Keratinocyte (primary cell): ENCODE measurements at regions not wholly inside any gene's neighbourhood (a gene's known extent, or its start where the extent isn't known, plus 50 kb on each side); places are given as distances from the start of the nearest gene placed in this dataset.

ENCODE experiments used
- DNase-seq: peaks from one replicate; pipeline ENCODE4 v3.0.0-alpha.2; 2011; ENCODE audit warnings: low read depth, missing footprints, low spot score
- FAIRE-seq: peaks from 2 replicates; lab custom pipeline; 2011; peaks lifted over from hg19 to GRCh38; lab: Jason Lieb, UNC
- H2AFZ ChIP-seq: 2 replicates; pipeline ENCODE4 v1.6.0; 2012; ENCODE audit warnings: low read length, control low read depth, inconsistent platforms; ENCODE audit not compliant: control insufficient read depth
- H3K27ac ChIP-seq: 2 replicates; pipeline ENCODE4 v1.5.1; 2011; ENCODE audit warnings: low read length; ENCODE audit not compliant: control insufficient read depth, insufficient read depth
- H3K27me3 ChIP-seq: 3 replicates; pipeline ENCODE4 v1.6.0; 2011; ENCODE audit warnings: low read length; ENCODE audit not compliant: control insufficient read depth, insufficient read depth; ENCODE audit errors: extremely low read depth
- H3K36me3 ChIP-seq, 2 experiments: 2 replicates in 1 of 2; 3 replicates in 1 of 2; pipeline ENCODE4 v1.5.1; 2011; ENCODE audit warnings: low read length in 2 of 2, mild to moderate bottlenecking in 1 of 2; ENCODE audit not compliant: control insufficient read depth in 2 of 2, insufficient read depth in 2 of 2; ENCODE audit errors: extremely low read depth in 1 of 2
- H3K4me1 ChIP-seq: 3 replicates; pipeline ENCODE4 v1.5.1; 2011; ENCODE audit warnings: low read length; ENCODE audit not compliant: control insufficient read depth, insufficient read depth; ENCODE audit errors: extremely low read depth
- H3K4me2 ChIP-seq: 3 replicates; pipeline ENCODE4 v1.6.0; 2011; ENCODE audit warnings: low read depth, low read length; ENCODE audit not compliant: control insufficient read depth, insufficient read depth; ENCODE audit errors: extremely low read depth
- H3K4me3 ChIP-seq, 3 experiments: fragments of 200-600 bp in 1 of 3; sonication (generic) in 1 of 3; 2 replicates in 2 of 3; 3 replicates in 1 of 3; pipeline ENCODE4 v1.5.1; 2011 to 2016; ENCODE audit warnings: low read length in 3 of 3, mild to moderate bottlenecking in 3 of 3, control low read depth in 2 of 3, inconsistent platforms in 1 of 3, low read depth in 1 of 3, mixed read lengths in 1 of 3, mixed run types in 1 of 3, moderate library complexity in 1 of 3; ENCODE audit not compliant: control insufficient read depth in 2 of 3, insufficient read depth in 2 of 3; ENCODE audit errors: extremely low read depth in 1 of 3
- H3K79me2 ChIP-seq: 2 replicates; pipeline ENCODE4 v1.6.0; 2012; ENCODE audit warnings: low read length; ENCODE audit not compliant: control insufficient read depth, insufficient read depth
- H3K9ac ChIP-seq: 3 replicates; pipeline ENCODE4 v1.6.0; 2011; ENCODE audit warnings: low read length; ENCODE audit not compliant: control insufficient read depth, insufficient read depth; ENCODE audit errors: extremely low read depth
- H3K9me1 ChIP-seq: 3 replicates; pipeline ENCODE4 v1.6.0; 2011; ENCODE audit warnings: low read length; ENCODE audit not compliant: control insufficient read depth, insufficient read depth; ENCODE audit errors: extremely low read depth
- H3K9me3 ChIP-seq: 2 replicates; pipeline ENCODE4 v1.5.1; 2012; ENCODE audit warnings: low read depth, low read length; ENCODE audit not compliant: control insufficient read depth
- H4K20me1 ChIP-seq: 3 replicates; pipeline ENCODE4 v1.6.0; 2011; ENCODE audit warnings: low read length; ENCODE audit not compliant: control insufficient read depth, insufficient read depth; ENCODE audit errors: extremely low read depth
- EZH2 ChIP-seq: IDR thresholded peaks from one replicate; pipeline ENCODE4 v1.6.1; 2012; ENCODE audit warnings: inconsistent platforms, mild to moderate bottlenecking, low read length, moderate library complexity
- dilution Hi-C: fragments of 300-500 bp; cut with MboI; formaldehyde crosslinking; loops from one replicate; pipeline ENCODE4 v1.7.0; 2020; ENCODE audit warnings: low sequenced_read_pairs; ENCODE audit not compliant: extremely low pct_ligation_motif_present
- TF ChIP-seq, protein P1 (sequence below), 3 experiments: IDR thresholded peaks in 1 of 3; conservative IDR thresholded peaks in 1 of 3; optimal IDR thresholded peaks in 1 of 3; 2 replicates in 2 of 3; 3 replicates in 1 of 3; pipeline versions ENCODE3 to v1.5.1; 2011; ENCODE audit warnings: low read length in 3 of 3, mild to moderate bottlenecking in 3 of 3, moderate library complexity in 2 of 3, control low read depth in 1 of 3, inconsistent platforms in 1 of 3; ENCODE audit not compliant: insufficient read depth in 2 of 3; ENCODE audit errors: extremely low read depth in 1 of 3

DNA sequence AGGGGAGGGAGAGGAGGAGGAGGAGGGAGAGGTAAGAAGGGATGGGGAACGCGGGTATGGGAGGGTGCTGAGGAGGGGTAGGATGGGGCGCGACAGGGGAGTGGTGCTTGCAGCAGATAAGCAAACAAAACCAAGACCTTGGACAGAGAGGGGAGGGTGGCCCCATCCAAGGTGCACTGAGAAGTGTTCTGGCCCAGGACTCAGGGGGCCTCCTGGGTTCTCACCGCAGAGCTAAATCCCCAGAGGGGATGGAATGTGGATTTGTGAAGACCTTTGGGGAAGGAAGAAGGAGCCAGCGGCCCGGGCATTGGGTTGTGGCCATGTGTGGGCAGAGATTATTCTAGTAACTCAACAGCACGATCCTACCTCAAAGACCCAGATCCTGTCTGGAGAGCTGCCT lies 90.9 kb upstream of the LINC01488 start:
- TF ChIP-seq EZH2: no peak
- TF ChIP-seq, protein P1, sequence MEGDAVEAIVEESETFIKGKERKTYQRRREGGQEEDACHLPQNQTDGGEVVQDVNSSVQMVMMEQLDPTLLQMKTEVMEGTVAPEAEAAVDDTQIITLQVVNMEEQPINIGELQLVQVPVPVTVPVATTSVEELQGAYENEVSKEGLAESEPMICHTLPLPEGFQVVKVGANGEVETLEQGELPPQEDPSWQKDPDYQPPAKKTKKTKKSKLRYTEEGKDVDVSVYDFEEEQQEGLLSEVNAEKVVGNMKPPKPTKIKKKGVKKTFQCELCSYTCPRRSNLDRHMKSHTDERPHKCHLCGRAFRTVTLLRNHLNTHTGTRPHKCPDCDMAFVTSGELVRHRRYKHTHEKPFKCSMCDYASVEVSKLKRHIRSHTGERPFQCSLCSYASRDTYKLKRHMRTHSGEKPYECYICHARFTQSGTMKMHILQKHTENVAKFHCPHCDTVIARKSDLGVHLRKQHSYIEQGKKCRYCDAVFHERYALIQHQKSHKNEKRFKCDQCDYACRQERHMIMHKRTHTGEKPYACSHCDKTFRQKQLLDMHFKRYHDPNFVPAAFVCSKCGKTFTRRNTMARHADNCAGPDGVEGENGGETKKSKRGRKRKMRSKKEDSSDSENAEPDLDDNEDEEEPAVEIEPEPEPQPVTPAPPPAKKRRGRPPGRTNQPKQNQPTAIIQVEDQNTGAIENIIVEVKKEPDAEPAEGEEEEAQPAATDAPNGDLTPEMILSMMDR (optimal IDR thresholded peaks at IDR 0.05 in 1 of 3, IDR thresholded peaks at IDR 0.05 in 1 of 3, conservative IDR thresholded peaks at IDR 0.05 in 1 of 3; ENCODE audit: extremely low read depth in 1 of 3, insufficient read depth in 2 of 3, low read length in 3 of 3): no peak
- Histone ChIP-seq H3K4me3 (no peak overlapping the region), H4K20me1 (no peaks in the 10 kb centered on the region), H3K79me2 (no peaks in the 10 kb centered on the region), H3K9me3 (no peaks in the 10 kb centered on the region), H3K4me2 (no peak overlapping the region), H2AFZ (no peak overlapping the region), H3K27me3 (peaks cover 6% of the 10 kb centered on the region), H3K4me1 (no peaks in the 10 kb centered on the region), H3K9me1 (no peaks in the 10 kb centered on the region), H3K27ac (no peak overlapping the region), H3K36me3 (no peaks in the 10 kb centered on the region), H3K9ac (no peak overlapping the region)
- FAIRE-seq (no peak), DNase-seq (no peak)
- dilution Hi-C loops: no loop called here

DNA sequence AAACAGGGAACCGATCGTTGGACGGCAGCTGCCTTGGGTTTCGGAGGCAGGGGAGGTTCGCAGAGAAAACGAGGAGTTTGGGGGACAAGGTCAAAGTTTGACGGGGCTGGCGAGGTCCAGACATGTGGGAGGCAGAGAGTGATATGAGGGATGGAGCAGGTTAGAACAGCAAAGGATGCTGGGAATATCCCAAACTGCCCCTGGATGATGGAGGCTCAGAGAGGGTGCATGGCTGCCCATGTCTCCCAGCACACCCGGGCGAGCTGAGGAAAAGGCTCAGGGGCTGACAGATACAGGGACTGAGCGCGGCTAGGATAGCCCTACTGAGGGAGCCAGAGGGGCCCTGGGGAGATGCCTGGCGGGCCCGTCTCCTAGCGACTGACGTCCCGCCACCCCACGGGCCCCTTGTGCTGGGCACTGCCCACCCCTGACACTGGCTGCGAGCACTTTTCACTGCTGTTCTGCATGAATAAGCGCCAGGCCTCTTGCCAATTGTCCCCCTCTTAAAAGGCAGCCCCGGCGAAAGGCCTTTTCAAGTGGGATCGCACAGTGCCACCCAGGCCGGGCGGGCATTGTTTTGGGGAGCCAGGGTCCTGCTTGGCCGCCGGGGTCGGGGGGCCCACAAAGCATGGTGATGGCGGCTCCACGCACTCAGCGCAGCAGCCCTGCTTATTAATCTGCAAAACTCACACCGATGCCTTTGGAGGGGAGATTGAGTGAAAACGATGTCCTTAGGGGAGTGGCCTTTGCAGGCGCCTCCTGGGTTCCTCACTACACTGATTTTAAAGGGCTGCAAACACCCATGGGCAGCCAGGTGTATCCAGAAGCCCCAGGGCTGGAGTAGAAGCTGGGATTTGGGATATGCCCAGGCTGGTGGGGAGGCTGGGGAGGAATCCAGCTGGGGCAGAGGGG lies 90.0 kb upstream of the LINC01488 start:
- Histone ChIP-seq H3K36me3 (no peaks in the 10 kb centered on the region), H3K9me3 (no peaks in the 10 kb centered on the region), H3K27ac (no peak overlapping the region), H3K9ac (no peak overlapping the region), H3K79me2 (no peaks in the 10 kb centered on the region), H3K4me2 (no peak overlapping the region), H3K9me1 (no peaks in the 10 kb centered on the region), H2AFZ (no peak overlapping the region), H3K4me1 (no peaks in the 10 kb centered on the region), H3K4me3 (no peak overlapping the region), H3K27me3 (peaks cover 6% of the 10 kb centered on the region), H4K20me1 (no peaks in the 10 kb centered on the region)
- TF ChIP-seq, protein P1 (optimal IDR thresholded peaks at IDR 0.05 in 1 of 3, IDR thresholded peaks at IDR 0.05 in 1 of 3, conservative IDR thresholded peaks at IDR 0.05 in 1 of 3; ENCODE audit: extremely low read depth in 1 of 3, insufficient read depth in 2 of 3, low read length in 3 of 3): no peak
- no peak for TF ChIP-seq EZH2
- dilution Hi-C loops: no loop called here
- no peak for DNase-seq
- FAIRE-seq: no peak
